Neutrophil (primary cell): ENCODE measurements at regions not wholly inside any gene's neighbourhood (a gene's known extent, or its start where the extent isn't known, plus 50 kb on each side); places are given as distances from the start of the nearest gene placed in this dataset.

Experiments used
- H3K27ac ChIP-seq: fragments of 200-600 bp; sonication (generic); 2 replicates; pipeline ENCODE4 v1.5.1; 2016; ENCODE audit warnings: mild to moderate bottlenecking, moderate library complexity
- H3K27me3 ChIP-seq: fragments of 200-600 bp; sonication (generic); 2 replicates; pipeline ENCODE4 v1.6.0; 2016; ENCODE audit warnings: mild to moderate bottlenecking
- H3K36me3 ChIP-seq: fragments of 200-600 bp; sonication (generic); 2 replicates; pipeline ENCODE4 v1.5.1; 2017
- H3K4me1 ChIP-seq, 2 experiments: fragments of 200-600 bp in 1 of 2; sonication (generic) in 1 of 2; 1 replicate in 1 of 2; 2 replicates in 1 of 2; pipeline versions ENCODE4 v1.5.1 to v1.6.1; 2013 to 2016; ENCODE audit warnings: low read depth in 1 of 2, low read length in 1 of 2, mild to moderate bottlenecking in 1 of 2, moderate library complexity in 1 of 2; ENCODE audit not compliant: control insufficient read depth in 1 of 2, insufficient read depth in 1 of 2
- H3K4me3 ChIP-seq, 2 experiments: fragments of 200-600 bp in 1 of 2; sonication (generic) in 1 of 2; 1 replicate in 1 of 2; 2 replicates in 1 of 2; pipeline ENCODE4 v1.5.1; 2013 to 2016; ENCODE audit warnings: low read depth in 1 of 2, low read length in 1 of 2, mild to moderate bottlenecking in 1 of 2, moderate library complexity in 1 of 2
- H3K9me3 ChIP-seq: fragments of 200-600 bp; sonication (generic); 2 replicates; pipeline ENCODE4 v1.5.1; 2016
- CTCF ChIP-seq: fragments of 200-600 bp; sonication (generic); IDR thresholded peaks from 2 replicates; pipeline ENCODE4 v1.5.1; 2016; ENCODE audit warnings: antibody characterized with exemption

GRCh38 chr5:158393457-158393856, 534.5 kb upstream of the CLINT1 start:
- Histone ChIP-seq H3K4me3 (no peak overlapping the region), H3K27ac (no peak overlapping the region), H3K9me3 (no peaks in the 10 kb centered on the region), H3K36me3 (no peaks in the 10 kb centered on the region), H3K4me1 (peaks cover 0 to 4% of the 10 kb centered on the region in 2 experiments), H3K27me3 (no peaks in the 10 kb centered on the region)
- TF ChIP-seq CTCF = no peak

- no peak overlapping the region for H3K4me3 ChIP-seq
- no peaks in the 10 kb centered on the region for H3K9me3 ChIP-seq
These were observed 533.8 kb upstream of the CLINT1 start for GRCh38 chr5:158392753-158393152.

GRCh38 chr5:158390577-158390976, 531.6 kb upstream of the CLINT1 start:
- Histone ChIP-seq H3K9me3 (no peaks in the 10 kb centered on the region), H3K36me3 (no peaks in the 10 kb centered on the region), H3K4me1 (peaks cover 0 to 4% of the 10 kb centered on the region in 2 experiments), H3K27me3 (no peaks in the 10 kb centered on the region), H3K4me3 (no peak overlapping the region), H3K27ac (no peak overlapping the region)
- TF ChIP-seq CTCF = no peak

More at GRCh38 chr5:158392753-158393152, 533.8 kb upstream of the CLINT1 start:
- H3K36me3 ChIP-seq = no peaks in the 10 kb centered on the region
- no peaks in the 10 kb centered on the region for H3K27me3 ChIP-seq
- H3K4me1 ChIP-seq = peaks cover 0 to 4% of the 10 kb centered on the region in 2 experiments
- no peak for TF ChIP-seq CTCF
- H3K27ac ChIP-seq = no peak overlapping the region

GRCh38 chr5:158389786-158390185, 530.8 kb upstream of the CLINT1 start:
- no peak for TF ChIP-seq CTCF

GRCh38 chr5:158388021-158388420, 529.1 kb upstream of the CLINT1 start:
- Histone ChIP-seq H3K4me3 (no peak overlapping the region), H3K27me3 (no peaks in the 10 kb centered on the region), H3K4me1 (peaks cover 22 to 26% of the 10 kb centered on the region in 2 experiments), H3K9me3 (no peaks in the 10 kb centered on the region), H3K36me3 (no peaks in the 10 kb centered on the region), H3K27ac (no peak overlapping the region)
- TF ChIP-seq CTCF = no peak

More at GRCh38 chr5:158389786-158390185, 530.8 kb upstream of the CLINT1 start:
- no peaks in the 10 kb centered on the region for H3K9me3 ChIP-seq
- no peaks in the 10 kb centered on the region for H3K27me3 ChIP-seq
- no peak overlapping the region for H3K27ac ChIP-seq
- no peaks in the 10 kb centered on the region for H3K36me3 ChIP-seq
- H3K4me3 ChIP-seq = no peak overlapping the region
- peaks cover 5 to 9% of the 10 kb centered on the region in 2 experiments for H3K4me1 ChIP-seq

- Histone ChIP-seq H3K4me1 (peaks cover 28 to 31% of the 10 kb centered on the region in 2 experiments), H3K4me3 (no peak overlapping the region)
- TF ChIP-seq CTCF = no peak
These were observed 528.6 kb upstream of the CLINT1 start for GRCh38 chr5:158387499-158387898.

More at GRCh38 chr5:158387499-158387898, 528.6 kb upstream of the CLINT1 start:
- no peaks in the 10 kb centered on the region for H3K27me3 ChIP-seq
- H3K36me3 ChIP-seq = no peaks in the 10 kb centered on the region
- no peaks in the 10 kb centered on the region for H3K9me3 ChIP-seq
- no peak overlapping the region for H3K27ac ChIP-seq
